HepG2 (cell line): ENCODE measurements at regions not wholly inside any gene's neighbourhood (a gene's known extent, or its start where the extent isn't known, plus 50 kb on each side); places are given as distances from the start of the nearest gene placed in this dataset.

Experiments used
- ATAC-seq: fragments of 200-7000 bp; cut with Tn5 transposase; 3 replicates; pipeline ENCODE4 v1.9.1; 2020; ENCODE audit warnings: mild to moderate bottlenecking, moderate library complexity
- BruUV-seq: library from RNA; stranded (reverse); fragments of 400-500 nt; replicated peaks from 2 replicates; lab custom pipeline; 2021; lab: Mats Ljungman, UMichigan
- CTCF ChIA-PET: fragments of 300-600 bp; formaldehyde crosslinking; extraction: SDS; loops from one replicate; lab custom pipeline; 2021; ENCODE audit warnings: low total read pairs, inconsistent platforms, low intra/inter-chr PET ratio; lab: Yijun Ruan, JAX
- POLR2A ChIA-PET: fragments of 350-600 bp; sonication (Branson Sonifier 250); formaldehyde crosslinking; loops from one replicate; lab custom pipeline; 2020; ENCODE audit warnings: antibody characterized with exemption, inconsistent platforms; lab: Yijun Ruan, JAX
- DNase-seq: peaks from one replicate; pipeline ENCODE4 v3.0.0-alpha.2; 2015; ENCODE audit warnings: low spot score
- FAIRE-seq: peaks from 3 replicates; lab custom pipeline; 2011; peaks lifted over from hg19 to GRCh38; lab: Jason Lieb, UNC
- H2AFZ ChIP-seq: one replicate; pipeline ENCODE4 v1.6.1; 2011; ENCODE audit warnings: low read length, inconsistent platforms
- H3K27ac ChIP-seq: fragments of 300-600 bp; 3 replicates; pipeline ENCODE4 v1.8.0; 2011; ENCODE audit warnings: mixed run types, mild to moderate bottlenecking, mixed read lengths, low read length, inconsistent platforms; ENCODE audit not compliant: insufficient read depth; ENCODE audit errors: extremely low read length
- H3K27me3 ChIP-seq, 2 experiments: fragments of 200-600 bp in 1 of 2; 2 replicates in 1 of 2; 3 replicates in 1 of 2; pipeline versions ENCODE4 v1.6.0 to v1.8.0; 2011; ENCODE audit warnings: low read length in 2 of 2, mild to moderate bottlenecking in 2 of 2, moderate library complexity in 2 of 2, inconsistent platforms in 1 of 2; ENCODE audit not compliant: insufficient read depth in 2 of 2, control insufficient read depth in 1 of 2
- H3K36me3 ChIP-seq, 2 experiments: fragments of 200-600 bp in 1 of 2; replicated peaks in 1 of 2; 2 replicates in 1 of 2; 3 replicates in 1 of 2; pipeline versions ENCODE4 v1.5.1 to v1.8.0; 2011; ENCODE audit warnings: low read length in 2 of 2, inconsistent platforms in 1 of 2; ENCODE audit not compliant: insufficient read depth in 2 of 2, control insufficient read depth in 1 of 2
- H3K4me1 ChIP-seq: 2 replicates; pipeline ENCODE4 v1.5.1; 2012; ENCODE audit warnings: low read length, inconsistent platforms; ENCODE audit not compliant: insufficient read depth
- H3K4me2 ChIP-seq: 2 replicates; pipeline ENCODE4 v1.6.0; 2011; ENCODE audit warnings: low read depth, low read length, inconsistent platforms
- H3K4me3 ChIP-seq, 3 experiments: fragments of 200-600 bp in 1 of 3; sonication (generic), shearing (Covaris generic) in 1 of 3; replicated peaks in 1 of 3; 2 replicates each; pipeline ENCODE4 v1.5.1; 2011 to 2016; ENCODE audit warnings: low read length in 3 of 3, inconsistent platforms in 2 of 3, low read depth in 2 of 3, mild to moderate bottlenecking in 2 of 3, control low read depth in 1 of 3, mixed read lengths in 1 of 3; ENCODE audit not compliant: insufficient read depth in 1 of 3
- H3K79me2 ChIP-seq: one replicate; pipeline ENCODE4 v1.6.1; 2011; ENCODE audit warnings: low read length, inconsistent platforms; ENCODE audit not compliant: insufficient read depth
- H3K9ac ChIP-seq: 2 replicates; pipeline ENCODE4 v1.6.0; 2011; ENCODE audit warnings: mild to moderate bottlenecking, low read depth, low read length, inconsistent platforms; ENCODE audit not compliant: insufficient read depth
- H3K9me3 ChIP-seq: 2 replicates; pipeline ENCODE4 v1.5.1; 2012; ENCODE audit warnings: mild to moderate bottlenecking, low read length
- H4K20me1 ChIP-seq: 2 replicates; pipeline ENCODE4 v1.6.0; 2011; ENCODE audit warnings: inconsistent platforms, mild to moderate bottlenecking, low read length, moderate library complexity; ENCODE audit not compliant: insufficient read depth
- BHLHE40 ChIP-seq: IDR thresholded peaks from 2 replicates; pipeline ENCODE4 v1.6.1; 2011; ENCODE audit warnings: low read length, improper control_type of control experiment
- EHMT2 ChIP-seq: fragments of 200-600 bp; sonication (generic); IDR thresholded peaks from 2 replicates; pipeline ENCODE4 v1.7.0; 2017; ENCODE audit warnings: antibody characterized with exemption, low read depth, low read length, borderline replicate concordance
- GABPA ChIP-seq, 2 experiments: IDR thresholded peaks; 2 replicates each; pipeline ENCODE4 v1.6.1; 2011 to 2016; ENCODE audit warnings: low read depth in 2 of 2, low read length in 1 of 2, missing biosample characterization in 1 of 2, missing genetic modification characterization in 1 of 2
- GATAD1 ChIP-seq: IDR thresholded peaks from 2 replicates; pipeline ENCODE4 v1.6.1; 2016; ENCODE audit warnings: missing genetic modification reagents, missing compliant biosample characterization
- MLXIP ChIP-seq: sonication (generic); formaldehyde crosslinking; IDR thresholded peaks from 2 replicates; pipeline ENCODE4 v1.9.0; 2021; ENCODE audit warnings: missing genetic modification reagents, borderline replicate concordance
- XRCC5 ChIP-seq: fragments of 200-400 bp; formaldehyde crosslinking; optimal IDR thresholded peaks from 2 replicates; pipeline ENCODE3; 2017; ENCODE audit warnings: mild to moderate bottlenecking, low read length
- ZNF280D ChIP-seq: sonication (generic); formaldehyde crosslinking; IDR thresholded peaks from 2 replicates; pipeline ENCODE4 v1.5.1; 2020; ENCODE audit warnings: mild to moderate bottlenecking, missing genetic modification reagents
- ZNF33B ChIP-seq: sonication (generic); formaldehyde crosslinking; IDR thresholded peaks from 2 replicates; pipeline ENCODE4 v1.5.1; 2020; ENCODE audit warnings: mild to moderate bottlenecking, missing genetic modification reagents
- ZNF740 ChIP-seq: sonication (generic); formaldehyde crosslinking; IDR thresholded peaks from 2 replicates; pipeline ENCODE4 v1.4.0; 2020; ENCODE audit warnings: missing genetic modification reagents
- ZNF761 ChIP-seq: sonication (generic); formaldehyde crosslinking; conservative IDR thresholded peaks from 2 replicates; pipeline ENCODE4 v1.4.0; 2020; ENCODE audit warnings: mild to moderate bottlenecking, missing genetic modification reagents
- ZNF839 ChIP-seq: sonication (generic); formaldehyde crosslinking; IDR thresholded peaks from 2 replicates; pipeline ENCODE4 v1.4.0; 2020; ENCODE audit warnings: missing genetic modification reagents, mild to moderate bottlenecking, borderline replicate concordance
- WGBS: methylation state at CpG from one replicate; pipeline ENCODE4 v1.1.6; 2017; ENCODE audit warnings: low lambda C conversion rate; 5-methylcytosine and 5-hydroxymethylcytosine counted together
- in situ Hi-C: cut with HindIII; loops from 2 replicates; pipeline ENCODE4 v1.10.0; 2017; ENCODE audit warnings: low pct_unique_long_range_greater_than_20kb; ENCODE audit not compliant: extremely low pct_ligation_motif_present
- intact Hi-C: fragments of 100-400 bp; cut with micrococcal nuclease; formaldehyde crosslinking; loops from one replicate; pipeline ENCODE4 v1.10.0; 2022; ENCODE audit not compliant: unreplicated experiment

- ATAC-seq (no peak), DNase-seq (no peak)
- intact Hi-C loops (no loop called here), in situ Hi-C loops (no loop called here)
- no TSS peak for BruUV-seq
- Histone ChIP-seq H3K9ac (no peak overlapping the region), H3K79me2 (no peaks in the 10 kb centered on the region), H3K4me2 (no peak overlapping the region), H3K36me3 (no peaks in the 10 kb centered on the region), H3K4me3 (no peak overlapping the region)
- ChIA-PET POLR2A (no interaction called here), CTCF (no interaction called here)
- TF ChIP-seq ZNF839 (CRISPR knock-in tag): no peak
- TF ChIP-seq ZNF761 (CRISPR knock-in tag): no peak
- no peak for TF ChIP-seq ZNF33B (CRISPR knock-in tag)
- no peak for TF ChIP-seq BHLHE40
- no peak for TF ChIP-seq GATAD1 (CRISPR knock-in tag)
- no peak for TF ChIP-seq EHMT2
- no peak for TF ChIP-seq GABPA (IDR thresholded peaks at IDR 0.05; ENCODE audit: low read depth, low read length)
- no peak for TF ChIP-seq GABPA (CRISPR knock-in tag; IDR thresholded peaks at IDR 0.05; ENCODE audit: low read depth)
- no peak for TF ChIP-seq ZNF740 (CRISPR knock-in tag)
- TF ChIP-seq MLXIP (CRISPR knock-in tag): no peak
- TF ChIP-seq ZNF280D (CRISPR knock-in tag): no peak
- TF ChIP-seq XRCC5: no peak
- TF ChIP-seq, all 625 proteins: peak for 0
- FAIRE-seq: no peak
- Histone ChIP-seq H3K4me1 (no peaks in the 10 kb centered on the region), H2AFZ (no peak overlapping the region), H3K9me3 (no peaks in the 10 kb centered on the region), H3K27me3 (no peaks in the 10 kb centered on the region), H4K20me1 (no peaks in the 10 kb centered on the region), H3K27ac (no peak overlapping the region)
- WGBS: 0% methylated on average over 2 of the region's 2 CpGs
These were observed 305.2 kb upstream of the DAB2 start for GRCh38 chr5:39730006-39730405.
